ENCODE measurements at regions not wholly inside any gene's neighbourhood (a gene's known extent, or its start where the extent isn't known, plus 50 kb on each side); places are given as distances from the start of the nearest gene placed in this dataset.
"Not testable (repeated sequence)": the region's sequence is repeated elsewhere in the genome, so short reads cannot be mapped to it uniquely, and the experiment has no call there.

GRCh38 chr4:152197211-152197610, 338.7 kb downstream of the FBXW7 start:
- Mint-ChIP-seq H3K36me3 (peaks cover 1% of the 10 kb centered on the region), H3K4me3 (no peak overlapping the region), H3K27ac (no peak overlapping the region), H3K9me3 (peaks cover 2% of the 10 kb centered on the region), H3K27me3 (peaks cover 7% of the 10 kb centered on the region), H3K4me1 (no peaks in the 10 kb centered on the region)
- ATAC-seq (ENCODE audit: low read depth), result no peak
- DNase-seq (ENCODE audit: low spot score in 2 of 2), result no peak

GRCh38 chr4:152195888-152196287, 340.0 kb downstream of the FBXW7 start:
- Mint-ChIP-seq H3K27me3 (peaks cover 7% of the 10 kb centered on the region), H3K36me3 (peaks cover 1% of the 10 kb centered on the region), H3K4me3 (no peak overlapping the region), H3K9me3 (peaks cover 2% of the 10 kb centered on the region), H3K4me1 (no peaks in the 10 kb centered on the region), H3K27ac (no peak overlapping the region)
- ATAC-seq (ENCODE audit: low read depth) (no peak), DNase-seq (ENCODE audit: low spot score in 2 of 2) (no peak)

GRCh38 chr4:152193059-152193458, 342.8 kb downstream of the FBXW7 start:
- H3K4me3 Mint-ChIP-seq, result no peak overlapping the region
- no peak overlapping the region for H3K27ac Mint-ChIP-seq
- ATAC-seq (ENCODE audit: low read depth) (no peak), DNase-seq (ENCODE audit: low spot score in 2 of 2) (no peak)
- peaks cover 1% of the 10 kb centered on the region for H3K36me3 Mint-ChIP-seq
- H3K27me3 Mint-ChIP-seq, result no peaks in the 10 kb centered on the region
- no peaks in the 10 kb centered on the region for H3K4me1 Mint-ChIP-seq
- H3K9me3 Mint-ChIP-seq, result peaks cover 2% of the 10 kb centered on the region

- Mint-ChIP-seq H3K4me1 (no peaks in the 10 kb centered on the region), H3K9me3 (peaks cover 2% of the 10 kb centered on the region), H3K27me3 (no peaks in the 10 kb centered on the region), H3K36me3 (peaks cover 1% of the 10 kb centered on the region), H3K27ac (no peak overlapping the region), H3K4me3 (no peak overlapping the region)
- ATAC-seq (ENCODE audit: low read depth) (no peak), DNase-seq (ENCODE audit: low spot score in 2 of 2) (no peak)
Measured at GRCh38 chr4:152190907-152191306, 345.0 kb downstream of the FBXW7 start.

GRCh38 chr4:152189451-152190179, 346.3 kb downstream of the FBXW7 start:
- DNase-seq (ENCODE audit: low spot score in 2 of 2), result no peak
- Mint-ChIP-seq H3K4me3 (no peak overlapping the region), H3K27ac (no peak overlapping the region), H3K27me3 (no peaks in the 10 kb centered on the region), H3K4me1 (no peaks in the 10 kb centered on the region), H3K9me3 (no peaks in the 10 kb centered on the region), H3K36me3 (no peaks in the 10 kb centered on the region)
- no peak for ATAC-seq (ENCODE audit: low read depth)

GRCh38 chr4:152188801-152189200, 347.1 kb downstream of the FBXW7 start:
- H3K9me3 Mint-ChIP-seq, result no peaks in the 10 kb centered on the region
- ATAC-seq (ENCODE audit: low read depth) (no peak), DNase-seq (ENCODE audit: low spot score in 2 of 2) (no peak)
- H3K27ac Mint-ChIP-seq, result no peak overlapping the region
- no peak overlapping the region for H3K4me3 Mint-ChIP-seq
- H3K36me3 Mint-ChIP-seq, result no peaks in the 10 kb centered on the region
- H3K27me3 Mint-ChIP-seq, result no peaks in the 10 kb centered on the region
- no peaks in the 10 kb centered on the region for H3K4me1 Mint-ChIP-seq

- Mint-ChIP-seq H3K4me1 (no peaks in the 10 kb centered on the region), H3K4me3 (no peak overlapping the region), H3K36me3 (no peaks in the 10 kb centered on the region), H3K9me3 (no peaks in the 10 kb centered on the region), H3K27me3 (no peaks in the 10 kb centered on the region), H3K27ac (no peak overlapping the region)
- DNase-seq (ENCODE audit: low spot score in 2 of 2), result no peak
- no peak for ATAC-seq (ENCODE audit: low read depth)
Measured at GRCh38 chr4:152187693-152188092, 348.2 kb downstream of the FBXW7 start.

GRCh38 chr4:152185786-152186550, 349.9 kb downstream of the FBXW7 start:
- Mint-ChIP-seq H3K27me3 (no peaks in the 10 kb centered on the region), H3K4me1 (no peaks in the 10 kb centered on the region), H3K4me3 (no peak overlapping the region), H3K27ac (no peak overlapping the region), H3K36me3 (no peaks in the 10 kb centered on the region), H3K9me3 (no peaks in the 10 kb centered on the region)
- DNase-seq (ENCODE audit: low spot score in 2 of 2) (no peak), ATAC-seq (ENCODE audit: low read depth) (no peak)

- Mint-ChIP-seq H3K36me3 (no peaks in the 10 kb centered on the region), H3K9me3 (no peaks in the 10 kb centered on the region), H3K27ac (no peak overlapping the region), H3K4me3 (no peak overlapping the region), H3K4me1 (no peaks in the 10 kb centered on the region), H3K27me3 (peaks cover 5% of the 10 kb centered on the region)
- DNase-seq (ENCODE audit: low spot score in 2 of 2) (no peak), ATAC-seq (ENCODE audit: low read depth) (no peak)
Measured at GRCh38 chr4:152181150-152181549, 354.7 kb downstream of the FBXW7 start.

GRCh38 chr4:152180369-152180768, 355.5 kb downstream of the FBXW7 start:
- H3K4me3 Mint-ChIP-seq, result no peak overlapping the region
- no peaks in the 10 kb centered on the region for H3K9me3 Mint-ChIP-seq
- no peaks in the 10 kb centered on the region for H3K4me1 Mint-ChIP-seq
- H3K36me3 Mint-ChIP-seq, result no peaks in the 10 kb centered on the region
- H3K27ac Mint-ChIP-seq, result no peak overlapping the region
- ATAC-seq (ENCODE audit: low read depth) (no peak), DNase-seq (ENCODE audit: low spot score in 2 of 2) (no peak)
- peaks cover 5% of the 10 kb centered on the region for H3K27me3 Mint-ChIP-seq

GRCh38 chr4:152177538-152177937, 358.4 kb downstream of the FBXW7 start:
- not testable (repeated sequence) for DNase-seq (ENCODE audit: low spot score in 2 of 2); H3K9me3 Mint-ChIP-seq; H3K27me3 Mint-ChIP-seq; H3K36me3 Mint-ChIP-seq; H3K4me1 Mint-ChIP-seq; ATAC-seq (ENCODE audit: low read depth); H3K27ac Mint-ChIP-seq; H3K4me3 Mint-ChIP-seq

GRCh38 chr4:152176627-152177214, 359.2 kb downstream of the FBXW7 start:
- Mint-ChIP-seq H3K4me3 (no peak overlapping the region), H3K9me3 (no peaks in the 10 kb centered on the region), H3K27ac (no peak overlapping the region), H3K27me3 (peaks cover 6% of the 10 kb centered on the region), H3K36me3 (no peaks in the 10 kb centered on the region), H3K4me1 (no peaks in the 10 kb centered on the region)
- DNase-seq (ENCODE audit: low spot score in 2 of 2) (no peak), ATAC-seq (ENCODE audit: low read depth) (no peak)

- Mint-ChIP-seq H3K4me1 (no peaks in the 10 kb centered on the region), H3K27me3 (peaks cover 6% of the 10 kb centered on the region), H3K9me3 (no peaks in the 10 kb centered on the region), H3K27ac (no peak overlapping the region), H3K36me3 (no peaks in the 10 kb centered on the region), H3K4me3 (no peak overlapping the region)
- ATAC-seq (ENCODE audit: low read depth), result no peak
- DNase-seq (ENCODE audit: low spot score in 2 of 2), result no peak
Measured at GRCh38 chr4:152175586-152175985, 360.3 kb downstream of the FBXW7 start.

- Mint-ChIP-seq H3K9me3 (no peaks in the 10 kb centered on the region), H3K36me3 (no peaks in the 10 kb centered on the region), H3K4me1 (no peaks in the 10 kb centered on the region), H3K27ac (no peak overlapping the region), H3K4me3 (no peak overlapping the region), H3K27me3 (peaks cover 4% of the 10 kb centered on the region)
- DNase-seq (ENCODE audit: low spot score in 2 of 2) (no peak), ATAC-seq (ENCODE audit: low read depth) (no peak)
Measured at GRCh38 chr4:152172146-152172545, 363.7 kb downstream of the FBXW7 start.
